Mammary epithelial cell (primary cell): ENCODE measurements at regions not wholly inside any gene's neighbourhood (a gene's known extent, or its start where the extent isn't known, plus 50 kb on each side); places are given as distances from the start of the nearest gene placed in this dataset.

Experiments used
- EZH2 ChIP-seq: IDR thresholded peaks from 2 replicates; pipeline ENCODE4 v1.6.1; 2012; ENCODE audit warnings: low read length, inconsistent platforms, borderline replicate concordance
- TF ChIP-seq, protein P1 (sequence below), 2 donors: IDR thresholded peaks in 1 of 2; conservative IDR thresholded peaks in 1 of 2; 2 replicates each; pipeline ENCODE4 v1.5.1; 2011 to 2012; ENCODE audit warnings: inconsistent platforms in 2 of 2, low read length in 2 of 2, mild to moderate bottlenecking in 2 of 2, control low read depth in 1 of 2, low read depth in 1 of 2; ENCODE audit not compliant: insufficient read depth in 1 of 2; ENCODE audit errors: extremely low read depth in 1 of 2

DNA sequence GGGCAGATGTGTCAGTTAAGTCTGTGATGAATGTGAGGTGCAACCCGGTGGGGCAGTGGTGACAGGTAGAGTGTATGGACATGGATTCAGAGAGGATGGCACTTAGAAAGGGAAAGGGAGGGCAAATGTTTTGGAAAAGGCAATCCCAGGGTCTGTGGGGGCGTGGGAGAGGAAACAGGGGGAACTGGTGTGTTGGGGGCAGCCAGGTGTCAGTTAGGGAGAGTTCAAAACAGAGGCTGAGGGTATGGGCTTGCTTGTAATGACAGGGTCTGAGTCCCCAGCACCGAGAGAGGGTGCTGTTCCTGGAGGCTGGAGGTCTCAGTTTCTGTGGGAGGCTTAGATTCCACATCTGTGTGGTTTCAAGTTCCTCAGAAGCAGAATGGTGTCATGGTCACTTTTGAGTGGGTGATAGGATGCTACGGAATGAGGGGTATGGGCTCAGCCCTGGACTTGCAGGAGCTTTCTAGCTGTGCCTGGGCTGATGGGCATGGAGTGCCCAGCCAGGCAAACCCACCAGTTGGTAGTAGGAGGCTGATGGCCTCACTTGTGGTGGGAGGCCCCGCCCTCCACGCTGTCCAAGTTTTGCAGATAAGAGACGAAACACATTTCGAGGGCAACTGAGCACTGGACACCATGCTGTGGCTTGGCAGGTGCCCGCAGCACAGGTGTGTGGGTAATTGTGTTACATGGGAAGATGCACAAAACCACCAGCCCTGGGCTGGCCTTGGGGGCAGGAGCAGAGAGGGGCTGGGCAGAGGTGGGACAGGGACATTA, 209.4 kb downstream of the RPLP1 start:
- no peak for TF ChIP-seq EZH2
- TF ChIP-seq, protein P1, sequence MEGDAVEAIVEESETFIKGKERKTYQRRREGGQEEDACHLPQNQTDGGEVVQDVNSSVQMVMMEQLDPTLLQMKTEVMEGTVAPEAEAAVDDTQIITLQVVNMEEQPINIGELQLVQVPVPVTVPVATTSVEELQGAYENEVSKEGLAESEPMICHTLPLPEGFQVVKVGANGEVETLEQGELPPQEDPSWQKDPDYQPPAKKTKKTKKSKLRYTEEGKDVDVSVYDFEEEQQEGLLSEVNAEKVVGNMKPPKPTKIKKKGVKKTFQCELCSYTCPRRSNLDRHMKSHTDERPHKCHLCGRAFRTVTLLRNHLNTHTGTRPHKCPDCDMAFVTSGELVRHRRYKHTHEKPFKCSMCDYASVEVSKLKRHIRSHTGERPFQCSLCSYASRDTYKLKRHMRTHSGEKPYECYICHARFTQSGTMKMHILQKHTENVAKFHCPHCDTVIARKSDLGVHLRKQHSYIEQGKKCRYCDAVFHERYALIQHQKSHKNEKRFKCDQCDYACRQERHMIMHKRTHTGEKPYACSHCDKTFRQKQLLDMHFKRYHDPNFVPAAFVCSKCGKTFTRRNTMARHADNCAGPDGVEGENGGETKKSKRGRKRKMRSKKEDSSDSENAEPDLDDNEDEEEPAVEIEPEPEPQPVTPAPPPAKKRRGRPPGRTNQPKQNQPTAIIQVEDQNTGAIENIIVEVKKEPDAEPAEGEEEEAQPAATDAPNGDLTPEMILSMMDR (conservative IDR thresholded peaks at IDR 0.05 in 1 of 2, IDR thresholded peaks at IDR 0.05 in 1 of 2; ENCODE audit: extremely low read depth in 1 of 2, insufficient read depth in 1 of 2, low read depth in 1 of 2, low read length in 2 of 2) = no peak
